A549 (cell line): ENCODE measurements at regions not wholly inside any gene's neighbourhood (a gene's known extent, or its start where the extent isn't known, plus 50 kb on each side); places are given as distances from the start of the nearest gene placed in this dataset.
"Not testable (repeated sequence)": the region's sequence is repeated elsewhere in the genome, so short reads cannot be mapped to it uniquely, and the experiment has no call there.

Source experiments
- ATAC-seq, 2 experiments: fragments of 200-7000 bp in 1 of 2; fragments of >200 bp in 1 of 2; cut with Nextera tagmentation in 1 of 2; cut with Tn5 transposase in 1 of 2; 3 replicates each; pipeline versions ENCODE4 v1.8.0 to v1.9.1; 2018 to 2020; ENCODE audit warnings: mild to moderate bottlenecking in 1 of 2, moderate library complexity in 1 of 2
- CTCF ChIA-PET: fragments of 300-600 bp; sonication (Branson Sonifier 250); formaldehyde crosslinking; extraction: SDS; loops from one replicate; lab custom pipeline; 2021; ENCODE audit warnings: antibody characterized with exemption, inconsistent platforms; lab: Yijun Ruan, JAX
- POLR2A ChIA-PET: fragments of 350-600 bp; formaldehyde crosslinking; extraction: SDS; loops from one replicate; lab custom pipeline; 2021; ENCODE audit warnings: antibody characterized with exemption, inconsistent platforms; lab: Yijun Ruan, JAX
- DNase-seq, 2 experiments: peaks; one replicate each; pipeline versions ENCODE4 v3.0.0 to v3.0.0-alpha.2; 2011 to 2016; ENCODE audit warnings: low read depth in 1 of 2, low spot score in 1 of 2
- FAIRE-seq: peaks from 2 replicates; lab custom pipeline; 2011; peaks lifted over from hg19 to GRCh38; lab: Jason Lieb, UNC
- H3K27ac ChIP-seq, 2 experiments: fragments of >200 bp; sonication (Bioruptor Twin); formaldehyde crosslinking; 3 replicates each; pipeline ENCODE4 v1.5.1; 2016 to 2017
- H3K4me1 ChIP-seq: fragments of >200 bp; sonication (Bioruptor Twin); formaldehyde crosslinking; 3 replicates; pipeline ENCODE4 v1.6.1; 2016
- H3K4me2 ChIP-seq: fragments of >200 bp; sonication (Bioruptor Twin); formaldehyde crosslinking; 3 replicates; pipeline ENCODE4 v1.6.1; 2016
- H3K4me3 ChIP-seq: fragments of >200 bp; sonication (Bioruptor Twin); formaldehyde crosslinking; 3 replicates; pipeline ENCODE4 v1.5.1; 2016
- H3K9me3 ChIP-seq: fragments of >200 bp; sonication (Bioruptor Twin); formaldehyde crosslinking; 3 replicates; pipeline ENCODE4 v1.6.1; 2016
- CBX8 ChIP-seq: fragments of 200-600 bp; sonication (generic); IDR thresholded peaks from 2 replicates; pipeline ENCODE4 v1.6.1; 2016
- CHD2 ChIP-seq: fragments of 150-350 bp; IDR thresholded peaks from 2 replicates; pipeline ENCODE4 v1.6.1; 2014; ENCODE audit warnings: low read length; ENCODE audit not compliant: partially characterized antibody
- E2F6 ChIP-seq: IDR thresholded peaks from 2 replicates; pipeline ENCODE4 v1.6.1; 2012; ENCODE audit warnings: low read depth, borderline replicate concordance
- ELK1 ChIP-seq: fragments of 150-350 bp; IDR thresholded peaks from 2 replicates; pipeline ENCODE4 v1.6.1; 2014; ENCODE audit warnings: low read depth, mild to moderate bottlenecking, low read length
- HDAC2 ChIP-seq: fragments of 200-600 bp; sonication (generic); IDR thresholded peaks from 2 replicates; pipeline ENCODE4 v1.6.1; 2016
- HES2 ChIP-seq: fragments of >200 bp; sonication (Bioruptor Twin); formaldehyde crosslinking; IDR thresholded peaks from 2 replicates; pipeline ENCODE4 v1.6.1; 2016
- HMGXB4 ChIP-seq: fragments of 250-450 bp; sonication (Bioruptor Pico); IDR thresholded peaks from 2 replicates; pipeline ENCODE4 v1.5.0; 2021; ENCODE audit warnings: mild to moderate bottlenecking, moderate library complexity, borderline replicate concordance
- KDM5A ChIP-seq: fragments of 200-600 bp; sonication (generic); IDR thresholded peaks from 2 replicates; pipeline ENCODE4 v1.6.1; 2016; ENCODE audit warnings: antibody characterized with exemption, mild to moderate bottlenecking
- MAZ ChIP-seq: fragments of 150-350 bp; IDR thresholded peaks from 2 replicates; pipeline ENCODE4 v1.6.1; 2014; ENCODE audit warnings: antibody characterized with exemption, low read depth, low read length, borderline replicate concordance
- NFE2L2 ChIP-seq: fragments of 150-350 bp; conservative IDR thresholded peaks from 2 replicates; pipeline ENCODE4 v1.6.1; 2014; ENCODE audit warnings: low read length
- PBX3 ChIP-seq: IDR thresholded peaks from 2 replicates; pipeline ENCODE4 v1.6.1; 2012
- RARB ChIP-seq: fragments of 250-450 bp; sonication (Bioruptor Pico); IDR thresholded peaks from 2 replicates; pipeline ENCODE4 v1.8.0; 2021; ENCODE audit warnings: mild to moderate bottlenecking, moderate library complexity
- REST ChIP-seq: fragments of 200-600 bp; sonication (generic); IDR thresholded peaks from 2 replicates; pipeline ENCODE4 v1.6.1; 2016; ENCODE audit warnings: antibody characterized with exemption, mild to moderate bottlenecking, moderate library complexity
- TFCP2L1 ChIP-seq: fragments of 250-450 bp; sonication (Bioruptor Pico); IDR thresholded peaks from 2 replicates; pipeline ENCODE4 v1.5.0; 2021; ENCODE audit warnings: mild to moderate bottlenecking
- TP53 ChIP-seq: fragments of 250-450 bp; sonication (Bioruptor Pico); IDR thresholded peaks from 2 replicates; pipeline ENCODE4 v1.5.0; 2021; ENCODE audit warnings: mild to moderate bottlenecking, moderate library complexity
- USF2 ChIP-seq: fragments of 450-650 bp; IDR thresholded peaks from 2 replicates; pipeline ENCODE4 v1.6.1; 2014; ENCODE audit warnings: antibody characterized with exemption
- WGBS: methylation state at CpG from one replicate; pipeline ENCODE4 v1.1.6; 2017; ENCODE audit errors: missing lambda C conversion rate; 5-methylcytosine and 5-hydroxymethylcytosine counted together

GRCh38 chr3:192064959-192065358, 604.0 kb downstream of the PYDC2 start:
- Histone ChIP-seq H3K4me2 (no peak overlapping the region), H3K4me1 (no peaks in the 10 kb centered on the region), H3K27ac (no peak overlapping the region), H3K9me3 (no peaks in the 10 kb centered on the region), H3K4me3 (no peak overlapping the region)
- WGBS = 20% methylated on average over 1 of the region's 1 CpG
- TF ChIP-seq HMGXB4 (CRISPR knock-in tag) (no peak), HDAC2 (no peak), RARB (no peak), CBX8 (no peak), PBX3 (no peak), USF2 (no peak), MAZ (no peak), NFE2L2 (no peak), KDM5A (no peak), ELK1 (no peak), HES2 (no peak), REST (no peak), E2F6 (no peak), CHD2 (no peak), TP53 (CRISPR knock-in tag) (no peak), TFCP2L1 (CRISPR knock-in tag) (no peak)
- no peak for ATAC-seq
- ChIA-PET CTCF (no interaction called here), POLR2A (no interaction called here)
- DNase-seq = no peak
- FAIRE-seq = no peak

- 59% methylated on average over 13 of the region's 14 CpGs for WGBS
- H3K9me3 ChIP-seq, H3K4me3 ChIP-seq, ATAC-seq, H3K4me2 ChIP-seq, H3K27ac ChIP-seq, CTCF ChIA-PET, H3K4me1 ChIP-seq, POLR2A ChIA-PET, DNase-seq, FAIRE-seq: not testable (repeated sequence)
Observed at GRCh38 chr3:192066253-192066652, 605.3 kb downstream of the PYDC2 start.
